ENCODE measurements at regions not wholly inside any gene's neighbourhood (a gene's known extent, or its start where the extent isn't known, plus 50 kb on each side); places are given as distances from the start of the nearest gene placed in this dataset.
"Not testable (repeated sequence)": the region's sequence is repeated elsewhere in the genome, so short reads cannot be mapped to it uniquely, and the experiment has no call there.

DNA sequence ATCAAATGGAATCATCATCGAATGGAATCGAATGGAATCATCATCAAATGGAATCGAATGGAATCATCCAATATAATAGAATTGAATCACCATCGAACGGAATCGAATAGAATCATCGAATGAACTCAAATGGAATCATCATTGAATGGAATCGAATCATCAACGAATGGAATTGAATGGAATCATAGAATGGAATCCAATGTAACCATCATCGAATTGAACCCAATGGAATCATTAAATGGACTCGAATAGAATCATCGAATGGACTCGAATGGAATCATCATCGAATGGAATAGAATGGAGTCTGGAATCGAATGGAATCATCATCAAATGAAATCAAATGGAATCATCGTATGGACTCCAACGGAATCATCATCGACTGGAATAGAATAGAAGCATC, 227.0 kb downstream of the SHCBP1 start:
- DNase-seq (ENCODE audit: low spot score in 2 of 2), result not testable (repeated sequence)

GRCh38 chr16:46392930-46393722, 228.1 kb downstream of the SHCBP1 start:
- H3K27me3 Mint-ChIP-seq; ATAC-seq (ENCODE audit: low read depth); H3K36me3 Mint-ChIP-seq; H3K27ac Mint-ChIP-seq; H3K4me1 Mint-ChIP-seq; H3K4me3 Mint-ChIP-seq; H3K9me3 Mint-ChIP-seq: not testable (repeated sequence)
- peak; percentile 64 to 65 for DNase-seq (ENCODE audit: low spot score in 2 of 2)

More for the DNA sequence above, 227.0 kb downstream of the SHCBP1 start:
- not testable (repeated sequence) for H3K27ac Mint-ChIP-seq; ATAC-seq (ENCODE audit: low read depth); H3K27me3 Mint-ChIP-seq; H3K9me3 Mint-ChIP-seq; H3K36me3 Mint-ChIP-seq; H3K4me1 Mint-ChIP-seq; H3K4me3 Mint-ChIP-seq

DNA sequence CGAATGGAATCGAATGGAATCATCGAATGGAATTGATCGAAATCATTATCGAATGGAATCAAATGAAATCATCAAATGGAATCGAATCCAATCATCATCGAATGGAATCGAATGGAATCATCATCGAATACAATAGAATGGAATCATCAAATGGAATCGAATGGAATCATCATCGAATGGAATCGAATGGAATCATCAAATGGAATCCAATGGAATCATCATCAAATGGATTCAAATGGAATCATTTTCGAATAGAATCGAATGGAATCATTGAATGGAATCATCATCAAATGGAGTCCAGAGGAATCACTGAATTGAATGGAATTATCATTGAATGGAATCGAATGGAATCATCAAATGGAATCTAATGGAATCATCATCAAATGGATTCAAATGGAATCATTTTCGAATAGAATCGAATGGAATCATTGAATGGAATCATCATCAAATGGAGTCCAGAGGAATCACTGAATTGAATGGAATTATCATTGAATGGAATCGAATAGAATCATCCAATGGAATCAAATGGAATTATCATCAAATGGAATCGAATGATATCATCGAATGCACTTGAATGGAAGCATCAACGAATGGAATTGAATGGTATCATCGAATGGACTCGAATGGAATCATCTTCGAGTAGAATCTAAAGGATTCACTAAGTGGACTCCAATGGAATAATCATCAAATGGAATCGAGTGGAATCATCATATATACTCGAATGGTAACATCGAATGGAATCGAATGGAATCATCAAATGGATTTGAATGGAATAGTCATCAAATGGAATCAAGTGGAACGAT, 230.3 kb downstream of the SHCBP1 start:
- ATAC-seq (ENCODE audit: low read depth); H3K4me3 Mint-ChIP-seq; H3K36me3 Mint-ChIP-seq; H3K27me3 Mint-ChIP-seq; H3K4me1 Mint-ChIP-seq; H3K27ac Mint-ChIP-seq: not testable (repeated sequence)
- DNase-seq (ENCODE audit: low spot score in 2 of 2), result peak; percentile 82 to 86
- H3K9me3 Mint-ChIP-seq, result peaks cover 13% of the 10 kb centered on the region

DNA sequence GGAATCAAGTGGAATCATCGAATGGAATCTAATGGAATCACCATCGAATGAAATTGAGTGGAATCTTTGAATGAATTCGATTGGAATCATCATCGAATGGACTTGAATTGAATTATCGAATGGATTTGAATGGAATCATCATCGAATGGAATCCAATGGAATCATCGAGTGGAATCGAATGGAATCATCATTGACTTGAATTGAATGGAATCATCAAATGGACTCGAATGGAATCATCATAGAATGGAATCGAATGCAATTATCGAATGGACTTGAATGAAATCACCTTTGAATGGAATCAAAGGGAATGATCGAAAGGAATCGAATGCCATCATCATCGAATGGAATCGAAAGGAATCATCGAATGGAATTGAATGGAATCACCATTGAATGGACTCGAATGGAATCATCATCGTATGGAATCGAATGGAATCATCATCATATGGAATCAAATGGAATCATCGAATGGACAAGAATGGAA, 231.6 kb downstream of the SHCBP1 start:
- DNase-seq (ENCODE audit: low spot score in 2 of 2), result peak; percentile 99 to 100
- H3K36me3 Mint-ChIP-seq; H3K27me3 Mint-ChIP-seq; H3K27ac Mint-ChIP-seq; H3K4me3 Mint-ChIP-seq; H3K4me1 Mint-ChIP-seq; ATAC-seq (ENCODE audit: low read depth): not testable (repeated sequence)
- H3K9me3 Mint-ChIP-seq, result peaks cover 11% of the 10 kb centered on the region

GRCh38 chr16:46388939-46389491, 232.2 kb downstream of the SHCBP1 start:
- H3K4me1 Mint-ChIP-seq; H3K4me3 Mint-ChIP-seq; H3K27me3 Mint-ChIP-seq; ATAC-seq (ENCODE audit: low read depth); H3K9me3 Mint-ChIP-seq; H3K27ac Mint-ChIP-seq; H3K36me3 Mint-ChIP-seq: not testable (repeated sequence)
- peak; percentile 45 to 66 for DNase-seq (ENCODE audit: low spot score in 2 of 2)

- not testable (repeated sequence) for H3K4me1 Mint-ChIP-seq
Measured at GRCh38 chr16:46388354-46388753, 232.8 kb downstream of the SHCBP1 start.

DNA sequence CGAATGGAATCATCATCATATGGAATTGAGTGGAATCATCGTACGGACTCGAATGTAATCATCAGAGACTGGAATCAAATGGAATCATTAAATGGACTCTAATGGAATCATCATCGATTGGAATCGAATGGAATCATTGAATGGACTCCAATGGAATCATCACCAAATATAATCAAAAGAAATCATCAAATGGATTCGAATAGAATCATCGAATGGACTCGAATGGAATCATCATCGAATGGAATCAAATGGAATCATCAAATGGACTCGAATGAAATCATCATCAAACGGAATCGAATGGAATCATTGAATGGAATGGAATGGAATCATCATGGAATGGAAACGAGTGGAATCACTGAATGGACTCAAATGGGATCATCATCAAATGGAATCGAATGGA, 233.5 kb downstream of the SHCBP1 start:
- not testable (repeated sequence) for H3K27ac Mint-ChIP-seq; H3K27me3 Mint-ChIP-seq; H3K9me3 Mint-ChIP-seq; H3K4me3 Mint-ChIP-seq; ATAC-seq (ENCODE audit: low read depth); H3K36me3 Mint-ChIP-seq; H3K4me1 Mint-ChIP-seq
- DNase-seq (ENCODE audit: low spot score in 2 of 2), result peak; percentile 99 to 100

More at GRCh38 chr16:46388354-46388753, 232.8 kb downstream of the SHCBP1 start:
- not testable (repeated sequence) for H3K36me3 Mint-ChIP-seq; ATAC-seq (ENCODE audit: low read depth); H3K9me3 Mint-ChIP-seq; H3K27ac Mint-ChIP-seq; H3K4me3 Mint-ChIP-seq; H3K27me3 Mint-ChIP-seq
- DNase-seq (ENCODE audit: low spot score in 2 of 2), result peak; percentile 33 to 54

DNA sequence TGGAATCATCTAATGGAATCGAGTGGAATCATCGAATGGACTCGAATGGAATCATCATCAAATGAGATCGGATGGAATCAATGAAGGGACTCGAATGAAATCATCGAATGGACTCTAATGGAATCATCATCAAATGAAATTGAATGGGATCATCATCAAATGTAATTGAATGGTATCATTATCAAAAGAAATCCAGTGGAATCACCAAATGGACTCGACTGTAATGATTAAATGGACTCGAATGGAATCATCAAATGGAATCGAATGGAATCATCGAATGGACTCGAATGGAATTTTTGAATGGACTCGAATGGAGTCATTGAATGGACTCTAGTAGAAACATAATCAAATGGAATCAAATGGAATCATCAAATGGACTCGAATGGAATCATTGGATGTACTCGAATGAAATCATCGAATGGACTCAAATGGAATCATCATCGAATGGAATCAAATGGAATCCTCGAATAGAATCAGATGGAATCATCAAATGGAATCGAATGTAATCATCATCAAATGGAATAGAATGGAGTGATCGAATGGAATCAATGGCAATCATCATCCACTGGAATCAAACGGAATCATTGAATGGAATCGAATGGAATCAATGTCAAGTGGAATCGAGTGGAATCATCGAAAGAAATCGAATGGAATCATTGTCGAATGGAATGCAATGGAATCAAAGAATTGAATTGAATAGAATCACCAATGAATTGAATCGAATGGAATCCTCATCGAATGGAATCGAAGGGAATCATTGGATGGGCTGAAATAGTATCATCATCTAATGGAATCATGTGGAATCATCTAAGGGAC, 234.2 kb downstream of the SHCBP1 start:
- peak; percentile 4 for ATAC-seq (ENCODE audit: low read depth)
- H3K4me3 Mint-ChIP-seq, H3K27ac Mint-ChIP-seq, H3K36me3 Mint-ChIP-seq, H3K4me1 Mint-ChIP-seq, H3K9me3 Mint-ChIP-seq, H3K27me3 Mint-ChIP-seq: not testable (repeated sequence)
- DNase-seq (ENCODE audit: low spot score in 2 of 2), result peak; percentile 77 to 90

DNA sequence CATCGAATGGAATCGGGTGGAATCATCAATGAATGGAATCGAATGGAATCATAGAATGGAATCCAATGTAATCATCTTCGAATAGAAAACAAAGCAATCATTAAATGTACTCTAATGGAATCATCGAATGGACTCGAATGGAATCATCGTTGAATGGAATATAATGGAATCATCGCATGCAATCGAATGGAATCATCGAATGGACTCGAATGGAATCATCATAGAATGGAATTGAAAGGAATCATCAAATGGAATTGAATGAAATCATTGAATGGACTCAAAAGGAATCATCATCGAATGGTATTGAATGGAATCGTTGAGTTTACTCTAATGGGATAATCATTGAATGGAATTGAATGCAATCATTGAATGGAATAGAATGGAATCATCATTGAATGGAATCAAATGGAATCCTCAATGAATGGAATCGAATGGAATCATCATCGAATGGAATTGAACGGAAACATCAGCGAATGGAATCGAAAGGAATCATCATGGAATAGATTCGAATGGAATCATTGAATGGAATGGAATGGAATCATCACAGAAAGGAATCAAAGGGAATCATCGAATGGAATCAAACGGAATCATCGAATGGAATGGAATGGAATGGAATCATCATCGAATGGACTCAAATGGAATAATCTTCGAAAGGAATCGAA, 234.9 kb downstream of the SHCBP1 start:
- not testable (repeated sequence) for ATAC-seq (ENCODE audit: low read depth); H3K27me3 Mint-ChIP-seq; H3K4me3 Mint-ChIP-seq; H3K9me3 Mint-ChIP-seq; H3K36me3 Mint-ChIP-seq; H3K27ac Mint-ChIP-seq; H3K4me1 Mint-ChIP-seq
- peak; percentile 42 to 74 for DNase-seq (ENCODE audit: low spot score in 2 of 2)

- H3K36me3 Mint-ChIP-seq; H3K27ac Mint-ChIP-seq; H3K4me1 Mint-ChIP-seq; H3K27me3 Mint-ChIP-seq; H3K9me3 Mint-ChIP-seq; ATAC-seq (ENCODE audit: low read depth); H3K4me3 Mint-ChIP-seq: not testable (repeated sequence)
- DNase-seq (ENCODE audit: low spot score in 2 of 2), result peak; percentile 40 to 57
Measured at GRCh38 chr16:46384285-46385061, 236.7 kb downstream of the SHCBP1 start.

GRCh38 chr16:46383581-46383980, 237.6 kb downstream of the SHCBP1 start:
- H3K36me3 Mint-ChIP-seq; H3K27ac Mint-ChIP-seq; ATAC-seq (ENCODE audit: low read depth); H3K9me3 Mint-ChIP-seq; H3K4me1 Mint-ChIP-seq; DNase-seq (ENCODE audit: low spot score in 2 of 2); H3K27me3 Mint-ChIP-seq; H3K4me3 Mint-ChIP-seq: not testable (repeated sequence)

DNA sequence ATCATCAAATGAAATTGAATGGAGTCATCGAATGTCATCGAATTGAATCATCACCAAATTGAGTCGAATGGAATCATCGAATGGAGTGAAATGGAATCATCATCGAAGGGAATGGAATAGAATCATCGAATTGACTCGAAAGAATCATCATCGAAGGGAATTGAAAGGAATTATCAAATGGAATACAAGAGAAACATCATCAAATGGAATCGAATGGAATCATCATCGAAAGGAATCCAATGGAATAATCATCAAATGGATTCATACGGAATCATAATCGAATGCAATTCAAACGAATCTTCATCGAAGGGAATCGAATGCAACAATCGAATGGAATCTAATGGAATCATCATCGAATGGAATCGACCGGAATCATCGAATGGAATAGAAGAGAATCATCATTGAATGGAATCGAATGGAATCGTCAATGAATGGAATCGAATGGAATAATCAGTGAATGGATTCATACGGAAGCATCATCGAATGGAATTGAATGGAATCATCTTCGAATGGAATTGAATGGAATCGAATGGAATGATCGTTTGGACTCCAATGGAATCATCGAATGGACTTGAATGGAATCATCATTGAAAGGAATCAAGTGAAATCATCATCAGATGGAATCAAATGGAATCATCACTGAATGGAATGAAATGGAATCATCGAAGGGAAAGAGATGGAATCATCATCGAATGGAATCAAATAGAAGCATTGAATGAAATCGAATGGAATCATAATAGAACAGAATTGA, 238.2 kb downstream of the SHCBP1 start:
- not testable (repeated sequence) for H3K9me3 Mint-ChIP-seq; H3K36me3 Mint-ChIP-seq; ATAC-seq (ENCODE audit: low read depth); DNase-seq (ENCODE audit: low spot score in 2 of 2); H3K4me1 Mint-ChIP-seq; H3K27me3 Mint-ChIP-seq; H3K27ac Mint-ChIP-seq; H3K4me3 Mint-ChIP-seq
